Neural crest cell (in vitro differentiated cells): ENCODE measurements at regions not wholly inside any gene's neighbourhood (a gene's known extent, or its start where the extent isn't known, plus 50 kb on each side); places are given as distances from the start of the nearest gene placed in this dataset.

ENCODE experiments used
- DNase-seq: peaks from one replicate; pipeline ENCODE4 v3.0.0; 2021; ENCODE audit warnings: low read depth, mixed read lengths, low spot score
- H3K27ac Mint-ChIP-seq: one replicate; pipeline ENCODE4 v1.8.0; 2021; ENCODE audit warnings: mild to moderate bottlenecking, mixed read lengths; ENCODE audit not compliant: unreplicated experiment
- H3K27me3 Mint-ChIP-seq: 2 replicates; pipeline ENCODE4 v1.8.0; 2021; ENCODE audit warnings: low read depth, mild to moderate bottlenecking, mixed read lengths
- H3K36me3 Mint-ChIP-seq: 2 replicates; pipeline ENCODE4 v1.8.0; 2021; ENCODE audit warnings: low read depth, mild to moderate bottlenecking, mixed read lengths
- H3K4me1 Mint-ChIP-seq: 2 replicates; pipeline ENCODE4 v1.8.0; 2021; ENCODE audit warnings: mixed read lengths
- H3K4me3 Mint-ChIP-seq: one replicate; pipeline ENCODE4 v1.8.0; 2021; ENCODE audit warnings: mild to moderate bottlenecking, mixed read lengths
- H3K9me3 Mint-ChIP-seq: 2 replicates; pipeline ENCODE4 v1.8.0; 2021; ENCODE audit warnings: mixed read lengths
- TF ChIP-seq, protein P1 (sequence below): fragments of 200-600 bp; sonication (generic); conservative IDR thresholded peaks from 2 replicates; pipeline ENCODE4 v1.5.0; 2021; ENCODE audit warnings: antibody characterized with exemption, mild to moderate bottlenecking

DNA sequence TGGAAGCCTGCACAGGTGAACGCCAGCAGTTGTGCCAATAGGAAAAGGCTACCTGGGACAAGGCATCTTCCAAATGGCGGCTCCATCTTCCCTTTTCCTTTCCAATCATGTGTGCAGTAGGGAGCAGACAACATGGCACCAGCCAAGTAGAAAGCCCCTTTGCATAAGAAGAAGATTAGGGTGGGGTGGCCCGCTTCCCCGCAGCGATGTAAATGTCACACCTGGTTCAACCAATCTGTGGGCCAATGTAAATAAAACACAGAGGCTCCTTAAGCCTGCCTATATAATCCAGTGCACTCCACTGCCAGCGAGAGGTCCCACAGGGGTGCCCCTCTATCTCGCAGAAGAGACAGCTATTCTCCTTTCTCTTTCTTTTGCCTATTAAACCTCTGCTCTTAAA lies 468.4 kb upstream of the CRIM1 start:
- no peaks in the 10 kb centered on the region for H3K4me1 Mint-ChIP-seq
- H3K27me3 Mint-ChIP-seq, result no peaks in the 10 kb centered on the region
- DNase-seq, result no peak
- no peaks in the 10 kb centered on the region for H3K9me3 Mint-ChIP-seq
- H3K36me3 Mint-ChIP-seq, result no peaks in the 10 kb centered on the region
- TF ChIP-seq, protein P1, sequence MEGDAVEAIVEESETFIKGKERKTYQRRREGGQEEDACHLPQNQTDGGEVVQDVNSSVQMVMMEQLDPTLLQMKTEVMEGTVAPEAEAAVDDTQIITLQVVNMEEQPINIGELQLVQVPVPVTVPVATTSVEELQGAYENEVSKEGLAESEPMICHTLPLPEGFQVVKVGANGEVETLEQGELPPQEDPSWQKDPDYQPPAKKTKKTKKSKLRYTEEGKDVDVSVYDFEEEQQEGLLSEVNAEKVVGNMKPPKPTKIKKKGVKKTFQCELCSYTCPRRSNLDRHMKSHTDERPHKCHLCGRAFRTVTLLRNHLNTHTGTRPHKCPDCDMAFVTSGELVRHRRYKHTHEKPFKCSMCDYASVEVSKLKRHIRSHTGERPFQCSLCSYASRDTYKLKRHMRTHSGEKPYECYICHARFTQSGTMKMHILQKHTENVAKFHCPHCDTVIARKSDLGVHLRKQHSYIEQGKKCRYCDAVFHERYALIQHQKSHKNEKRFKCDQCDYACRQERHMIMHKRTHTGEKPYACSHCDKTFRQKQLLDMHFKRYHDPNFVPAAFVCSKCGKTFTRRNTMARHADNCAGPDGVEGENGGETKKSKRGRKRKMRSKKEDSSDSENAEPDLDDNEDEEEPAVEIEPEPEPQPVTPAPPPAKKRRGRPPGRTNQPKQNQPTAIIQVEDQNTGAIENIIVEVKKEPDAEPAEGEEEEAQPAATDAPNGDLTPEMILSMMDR, result no peak
- H3K27ac Mint-ChIP-seq, result no peak overlapping the region
- no peak overlapping the region for H3K4me3 Mint-ChIP-seq

DNA sequence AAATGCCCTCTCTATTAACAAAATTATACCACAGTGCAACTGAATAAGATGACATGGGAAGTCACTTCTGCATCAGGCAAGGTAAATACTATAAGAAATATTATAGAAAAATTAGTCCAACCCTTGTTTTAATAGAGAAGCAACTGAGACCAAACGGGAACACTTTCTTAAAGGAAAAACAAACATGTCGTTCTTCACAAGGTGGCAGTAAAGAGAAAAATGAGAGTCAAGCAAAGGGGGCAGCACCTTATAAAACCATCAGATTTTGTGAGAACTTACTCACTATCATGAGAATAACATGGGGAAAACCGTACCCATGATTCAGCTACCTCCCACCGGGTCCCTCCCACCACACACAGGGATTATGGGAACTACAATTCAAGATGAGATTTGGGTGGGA lies 481.7 kb upstream of the CRIM1 start:
- H3K4me1 Mint-ChIP-seq, result no peaks in the 10 kb centered on the region
- DNase-seq, result no peak
- TF ChIP-seq, protein P1, result no peak
- H3K9me3 Mint-ChIP-seq, result no peaks in the 10 kb centered on the region
- no peak overlapping the region for H3K27ac Mint-ChIP-seq
- H3K27me3 Mint-ChIP-seq, result no peaks in the 10 kb centered on the region
- no peak overlapping the region for H3K4me3 Mint-ChIP-seq
- H3K36me3 Mint-ChIP-seq, result no peaks in the 10 kb centered on the region

DNA sequence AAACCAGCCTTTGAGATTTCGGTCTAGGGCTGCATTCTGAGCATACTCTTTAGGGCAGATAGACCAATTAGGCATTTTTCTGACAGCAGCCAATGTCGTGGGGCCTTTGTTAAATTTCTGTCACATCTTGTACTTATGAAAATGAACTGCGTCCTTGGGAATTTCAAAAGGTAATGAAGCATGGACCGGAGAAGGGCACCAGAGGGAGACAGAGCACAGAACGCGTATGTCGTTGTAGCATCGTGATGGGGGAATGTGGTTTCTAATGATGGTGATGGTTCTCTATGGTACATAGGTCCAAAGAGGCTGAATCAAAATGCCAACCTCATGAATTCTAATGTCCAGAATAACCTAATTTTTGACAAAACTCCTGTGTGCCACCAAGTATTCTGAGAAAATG lies 483.9 kb upstream of the CRIM1 start:
- no peak overlapping the region for H3K4me3 Mint-ChIP-seq
- H3K27me3 Mint-ChIP-seq, result no peaks in the 10 kb centered on the region
- no peaks in the 10 kb centered on the region for H3K4me1 Mint-ChIP-seq
- DNase-seq, result no peak
- H3K9me3 Mint-ChIP-seq, result no peaks in the 10 kb centered on the region
- TF ChIP-seq, protein P1, result peak; percentile 27
- H3K27ac Mint-ChIP-seq, result no peak overlapping the region
- no peaks in the 10 kb centered on the region for H3K36me3 Mint-ChIP-seq

DNA sequence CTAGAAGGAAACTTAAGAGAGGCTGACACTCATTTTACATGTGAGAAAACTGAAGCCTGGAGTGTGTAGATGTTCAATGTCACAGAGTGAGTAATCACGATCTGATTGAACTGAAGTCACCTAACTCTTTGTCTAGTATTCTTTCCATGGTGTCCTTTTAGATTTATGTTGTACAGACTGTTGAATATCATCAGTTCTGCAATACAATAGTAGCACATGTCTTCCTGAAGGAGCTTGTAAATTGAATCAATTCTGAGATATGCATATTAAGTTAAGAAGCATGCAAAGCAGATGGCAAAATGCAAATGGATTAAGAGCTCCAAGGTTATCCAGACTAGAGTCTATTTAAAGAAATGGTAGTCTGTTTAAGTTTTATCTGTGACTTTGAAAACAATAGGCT lies 484.9 kb upstream of the CRIM1 start:
- Mint-ChIP-seq H3K27ac (no peak overlapping the region), H3K9me3 (no peaks in the 10 kb centered on the region), H3K4me1 (no peaks in the 10 kb centered on the region)

DNA sequence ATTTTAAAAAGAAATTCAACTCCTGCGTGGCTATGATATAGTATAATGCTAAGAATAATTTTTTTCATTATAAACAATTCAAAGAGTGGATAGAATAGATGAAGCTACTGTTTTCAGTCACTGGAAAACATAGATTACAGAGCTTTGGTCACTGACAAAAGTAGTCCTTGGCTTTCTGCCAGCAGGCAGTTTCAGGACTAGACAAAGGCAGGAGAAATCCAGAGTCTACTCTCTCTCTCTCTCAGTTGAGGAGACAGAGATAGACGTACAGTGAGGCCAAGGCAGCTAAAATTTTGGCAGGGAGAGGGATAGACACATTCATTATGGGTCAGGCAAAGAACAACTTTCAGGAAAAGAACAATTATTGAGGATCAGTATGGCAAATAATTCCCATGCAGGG lies 491.4 kb upstream of the CRIM1 start:
- TF ChIP-seq, protein P1, result no peak
- Mint-ChIP-seq H3K27me3 (no peaks in the 10 kb centered on the region), H3K36me3 (no peaks in the 10 kb centered on the region), H3K9me3 (no peaks in the 10 kb centered on the region), H3K4me3 (no peak overlapping the region), H3K27ac (no peak overlapping the region), H3K4me1 (no peaks in the 10 kb centered on the region)
- DNase-seq, result no peak

More for the DNA sequence above, 484.9 kb upstream of the CRIM1 start:
- no peak overlapping the region for H3K4me3 Mint-ChIP-seq
- DNase-seq, result no peak
- H3K27me3 Mint-ChIP-seq, result no peaks in the 10 kb centered on the region
- no peaks in the 10 kb centered on the region for H3K36me3 Mint-ChIP-seq
- TF ChIP-seq, protein P1, result no peak

DNA sequence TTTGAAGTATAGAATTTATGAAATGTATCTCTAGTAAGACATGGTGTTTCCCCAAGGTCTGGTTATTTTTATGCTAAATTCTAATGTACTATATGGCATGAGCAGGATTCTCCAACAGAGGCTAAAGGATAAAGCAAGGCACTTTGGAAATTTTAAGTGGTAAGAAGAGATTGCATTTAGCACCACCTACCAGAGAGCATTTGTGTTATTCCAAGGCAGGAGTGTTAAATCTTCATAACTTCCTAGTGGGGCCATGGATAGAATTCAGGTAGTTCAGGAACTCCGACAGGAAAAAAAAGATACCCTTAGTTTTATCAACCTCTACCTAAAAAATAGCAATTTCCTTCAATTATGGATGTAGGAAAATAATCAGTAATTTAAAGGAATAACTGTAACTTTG lies 497.4 kb upstream of the CRIM1 start:
- no peaks in the 10 kb centered on the region for H3K27me3 Mint-ChIP-seq
- H3K4me3 Mint-ChIP-seq, result no peak overlapping the region
- peaks cover 11% of the 10 kb centered on the region for H3K4me1 Mint-ChIP-seq
- TF ChIP-seq, protein P1, result no peak
- no peak overlapping the region for H3K27ac Mint-ChIP-seq
- H3K36me3 Mint-ChIP-seq, result no peaks in the 10 kb centered on the region
- no peak for DNase-seq
- no peaks in the 10 kb centered on the region for H3K9me3 Mint-ChIP-seq
